PFSK-1 (cell line): ENCODE measurements at regions not wholly inside any gene's neighbourhood (a gene's known extent, or its start where the extent isn't known, plus 50 kb on each side); places are given as distances from the start of the nearest gene placed in this dataset.

Experiments
- FOXP2 ChIP-seq: optimal IDR thresholded peaks from 2 replicates; pipeline ENCODE3; 2011; ENCODE audit warnings: borderline replicate concordance, control low read depth, inconsistent platforms; ENCODE audit not compliant: insufficient read depth; ENCODE audit errors: extremely low read length, extremely low read depth
- POLR2AphosphoS5 ChIP-seq: IDR thresholded peaks from 2 replicates; pipeline ENCODE4 v1.6.1; 2012; ENCODE audit warnings: low read depth, mild to moderate bottlenecking, control low read depth, low read length, moderate library complexity
- REST ChIP-seq, 2 experiments: IDR thresholded peaks; 2 replicates each; pipeline versions ENCODE4 v1.6.1 to v1.8.0; 2011 to 2012; ENCODE audit warnings: low read depth in 2 of 2, low read length in 2 of 2, control low read depth in 1 of 2, inconsistent platforms in 1 of 2, mild to moderate bottlenecking in 1 of 2, moderate library complexity in 1 of 2; ENCODE audit not compliant: insufficient read depth in 1 of 2
- SIN3A ChIP-seq: IDR thresholded peaks from 2 replicates; pipeline ENCODE4 v1.6.1; 2012; ENCODE audit warnings: mild to moderate bottlenecking, low read length, moderate library complexity, borderline replicate concordance; ENCODE audit not compliant: insufficient read depth
- TAF1 ChIP-seq: IDR thresholded peaks from 2 replicates; pipeline ENCODE4 v1.6.1; 2012; ENCODE audit warnings: low read length, control low read depth, borderline replicate concordance; ENCODE audit not compliant: insufficient read depth

- TF ChIP-seq REST (IDR thresholded peaks at IDR 0.05; ENCODE audit: insufficient read depth in 1 of 2, low read depth in 2 of 2, low read length in 2 of 2) (no peak), POLR2AphosphoS5 (no peak), FOXP2 (no peak), TAF1 (no peak)
Observed at GRCh38 chr22:49321477-49322055, 506.1 kb downstream of the BRD1 start.

- TF ChIP-seq FOXP2 (no peak), TAF1 (no peak), REST (IDR thresholded peaks at IDR 0.05; ENCODE audit: insufficient read depth in 1 of 2, low read depth in 2 of 2, low read length in 2 of 2) (no peak), SIN3A (no peak), POLR2AphosphoS5 (no peak)
Observed at GRCh38 chr22:49320714-49321476, 506.8 kb downstream of the BRD1 start.

- no peak for TF ChIP-seq SIN3A
Observed at GRCh38 chr22:49317369-49317768, 510.3 kb downstream of the BRD1 start.

- TF ChIP-seq REST (IDR thresholded peaks at IDR 0.05; ENCODE audit: insufficient read depth in 1 of 2, low read depth in 2 of 2, low read length in 2 of 2) (no peak), TAF1 (no peak), SIN3A (no peak), FOXP2 (no peak), POLR2AphosphoS5 (no peak)
Observed at GRCh38 chr22:49312601-49313000, 515.1 kb downstream of the BRD1 start.

GRCh38 chr22:49310354-49310753 lies 517.3 kb downstream of the BRD1 start:
- TF ChIP-seq REST (IDR thresholded peaks at IDR 0.05; ENCODE audit: insufficient read depth in 1 of 2, low read depth in 2 of 2, low read length in 2 of 2) = no peak
- TF ChIP-seq TAF1 = no peak
- no peak for TF ChIP-seq POLR2AphosphoS5
- TF ChIP-seq FOXP2 = no peak
- TF ChIP-seq SIN3A = no peak
